ENCODE measurements at regions not wholly inside any gene's neighbourhood (a gene's known extent, or its start where the extent isn't known, plus 50 kb on each side); places are given as distances from the start of the nearest gene placed in this dataset.

DNA sequence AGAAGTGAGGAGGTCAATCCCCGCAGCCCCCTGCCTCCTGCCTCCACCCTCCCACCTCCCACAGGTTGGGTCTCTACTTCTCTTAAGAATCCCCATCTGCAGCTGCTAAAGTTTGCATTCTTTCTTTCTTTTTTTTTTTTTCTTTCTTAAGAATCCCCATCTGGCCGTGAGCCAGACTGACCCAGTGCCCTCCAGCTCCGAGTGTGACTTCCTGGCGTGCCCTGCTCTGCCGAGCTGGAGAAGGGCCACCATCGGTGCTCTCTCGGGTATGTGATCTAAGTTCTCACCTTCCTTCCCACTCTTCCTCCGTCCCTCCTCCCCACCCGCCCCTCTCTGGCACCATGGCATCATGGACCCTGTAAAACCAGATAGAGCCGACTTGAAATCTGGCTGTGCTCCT lies 66.7 kb upstream of the LMO1 start:
- TF ChIP-seq, protein P1, sequence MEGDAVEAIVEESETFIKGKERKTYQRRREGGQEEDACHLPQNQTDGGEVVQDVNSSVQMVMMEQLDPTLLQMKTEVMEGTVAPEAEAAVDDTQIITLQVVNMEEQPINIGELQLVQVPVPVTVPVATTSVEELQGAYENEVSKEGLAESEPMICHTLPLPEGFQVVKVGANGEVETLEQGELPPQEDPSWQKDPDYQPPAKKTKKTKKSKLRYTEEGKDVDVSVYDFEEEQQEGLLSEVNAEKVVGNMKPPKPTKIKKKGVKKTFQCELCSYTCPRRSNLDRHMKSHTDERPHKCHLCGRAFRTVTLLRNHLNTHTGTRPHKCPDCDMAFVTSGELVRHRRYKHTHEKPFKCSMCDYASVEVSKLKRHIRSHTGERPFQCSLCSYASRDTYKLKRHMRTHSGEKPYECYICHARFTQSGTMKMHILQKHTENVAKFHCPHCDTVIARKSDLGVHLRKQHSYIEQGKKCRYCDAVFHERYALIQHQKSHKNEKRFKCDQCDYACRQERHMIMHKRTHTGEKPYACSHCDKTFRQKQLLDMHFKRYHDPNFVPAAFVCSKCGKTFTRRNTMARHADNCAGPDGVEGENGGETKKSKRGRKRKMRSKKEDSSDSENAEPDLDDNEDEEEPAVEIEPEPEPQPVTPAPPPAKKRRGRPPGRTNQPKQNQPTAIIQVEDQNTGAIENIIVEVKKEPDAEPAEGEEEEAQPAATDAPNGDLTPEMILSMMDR (conservative IDR thresholded peaks at IDR 0.05; ENCODE audit: low read length): no peak
- TF ChIP-seq EZH2phosphoT487 (IDR thresholded peaks at IDR 0.05; ENCODE audit: borderline replicate concordance): no peak

All from Loucy (cell line).